ENCODE measurements at regions not wholly inside any gene's neighbourhood (a gene's known extent, or its start where the extent isn't known, plus 50 kb on each side); places are given as distances from the start of the nearest gene placed in this dataset.
"Not testable (repeated sequence)": the region's sequence is repeated elsewhere in the genome, so short reads cannot be mapped to it uniquely, and the experiment has no call there.

DNA sequence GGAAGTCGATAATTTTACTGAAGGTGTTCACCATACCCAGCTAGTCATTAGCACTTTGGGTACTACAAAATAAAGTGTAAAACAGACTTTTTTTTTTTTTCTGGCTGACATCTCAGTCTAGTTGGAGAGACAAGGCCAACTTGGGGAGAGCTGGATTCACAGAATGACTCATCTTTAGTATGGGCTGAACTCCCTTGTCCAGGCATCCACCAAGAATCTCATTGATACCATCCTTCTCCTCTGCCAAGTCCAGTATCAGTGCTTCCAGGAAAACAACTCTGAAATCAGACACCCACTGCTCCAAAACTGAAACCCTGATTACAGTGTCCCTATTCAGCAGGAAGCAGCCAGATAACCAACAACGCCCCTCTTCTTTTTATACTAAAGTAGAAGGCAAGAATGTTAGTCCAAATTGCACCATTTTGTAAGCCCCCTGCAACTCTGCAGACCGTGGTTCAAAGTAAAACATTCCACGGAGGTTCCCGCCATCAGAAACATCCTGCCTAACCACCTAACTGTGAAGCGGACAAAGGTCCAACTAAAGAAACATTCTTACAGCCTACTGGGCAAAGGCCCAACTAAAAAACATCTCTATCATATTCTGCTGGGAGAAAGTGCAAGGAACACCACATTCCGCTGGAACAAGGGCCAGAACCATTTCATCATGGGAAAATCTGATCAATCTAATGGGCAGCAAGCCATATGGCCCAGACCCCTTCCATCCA lies 728.2 kb downstream of the BRINP1 start:
- no peak for DNase-seq (ENCODE audit: low read depth, low spot score)

- peak; percentile 23 for DNase-seq (ENCODE audit: low read depth, low spot score)
Measured at GRCh38 chr9:118643118-118643517, 726.1 kb downstream of the BRINP1 start.

- DNase-seq (ENCODE audit: low read depth, low spot score), result no peak
Measured at GRCh38 chr9:118644066-118644465, 725.2 kb downstream of the BRINP1 start.

- DNase-seq (ENCODE audit: low read depth, low spot score), result no peak
Measured at GRCh38 chr9:118647331-118647730, 721.9 kb downstream of the BRINP1 start.

DNA sequence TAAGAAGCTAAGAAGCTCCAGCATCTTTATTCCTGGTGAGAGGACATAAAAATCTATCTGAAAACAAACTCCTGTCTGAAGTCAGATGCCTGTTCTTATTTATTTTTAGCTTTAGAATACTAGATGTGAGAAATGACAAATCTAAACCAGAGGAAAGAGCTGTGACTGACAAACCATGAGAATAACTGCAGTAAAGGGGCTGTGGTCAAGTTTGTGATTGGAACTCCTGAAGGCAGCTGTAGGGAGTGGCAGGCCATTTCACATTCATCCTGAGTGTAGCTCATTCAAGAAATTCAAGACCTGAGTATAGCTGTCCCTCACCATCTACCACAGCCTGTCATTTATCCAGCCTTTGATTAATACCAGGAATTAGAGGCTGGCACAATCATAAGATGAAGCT lies 718.8 kb downstream of the BRINP1 start:
- no peak for DNase-seq (ENCODE audit: low read depth, low spot score)

DNA sequence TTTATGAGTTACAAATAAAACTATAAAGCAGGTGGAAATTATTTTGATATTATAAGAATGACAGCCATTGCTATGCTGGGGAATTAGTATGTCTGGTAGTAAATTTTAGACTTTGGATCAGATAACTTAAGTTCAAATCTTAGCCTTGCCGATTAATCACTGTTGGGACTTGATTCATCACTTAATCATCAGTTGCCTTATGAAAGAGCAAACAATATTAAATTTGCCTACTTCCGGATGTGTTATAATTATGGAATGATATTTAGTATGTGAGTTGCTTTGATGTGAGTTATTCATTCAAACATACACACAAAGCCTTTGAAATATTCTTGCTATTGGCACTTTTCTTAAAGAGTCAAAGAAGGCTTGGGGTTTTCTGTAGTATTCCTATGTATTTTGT lies 717.7 kb downstream of the BRINP1 start:
- no peak for DNase-seq (ENCODE audit: low read depth, low spot score)

DNA sequence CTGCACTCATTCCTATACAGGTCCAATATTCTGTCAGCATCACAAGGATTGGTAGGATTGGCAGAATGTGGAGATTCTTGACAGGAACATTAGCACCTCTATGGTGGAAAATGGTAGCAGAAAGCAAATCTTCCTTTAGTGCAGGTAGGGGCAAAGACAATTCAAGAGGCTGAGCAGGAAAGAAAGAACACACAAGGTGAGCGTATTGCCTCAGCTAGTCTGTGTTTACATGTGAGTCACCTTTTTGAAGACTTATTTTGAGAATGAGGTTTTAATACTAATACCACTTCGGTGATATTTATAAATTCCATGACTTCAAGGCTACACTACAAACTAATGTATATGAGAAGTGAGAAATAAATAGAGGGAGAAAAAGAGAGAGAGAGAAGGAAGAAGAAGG lies 717.0 kb downstream of the BRINP1 start:
- DNase-seq (ENCODE audit: low read depth, low spot score), result no peak

DNA sequence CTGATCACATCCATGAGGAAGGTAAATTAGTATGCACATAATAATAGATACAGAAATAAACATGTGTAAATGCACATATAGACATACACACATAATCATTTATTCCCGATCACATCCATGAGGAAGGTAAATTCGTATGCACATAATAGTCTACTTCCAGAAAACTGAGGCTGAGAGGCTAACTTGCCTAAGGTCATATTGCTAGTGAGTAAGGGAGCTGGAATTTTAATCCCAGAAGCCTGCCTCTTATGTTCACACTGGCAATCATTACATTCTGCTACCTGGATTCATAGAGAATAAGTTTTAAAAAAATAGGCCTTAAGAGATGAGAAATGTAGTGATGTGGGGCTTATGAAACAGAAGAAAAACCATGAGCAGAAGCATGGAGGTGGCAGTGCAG lies 716.3 kb downstream of the BRINP1 start:
- no peak for DNase-seq (ENCODE audit: low read depth, low spot score)

DNA sequence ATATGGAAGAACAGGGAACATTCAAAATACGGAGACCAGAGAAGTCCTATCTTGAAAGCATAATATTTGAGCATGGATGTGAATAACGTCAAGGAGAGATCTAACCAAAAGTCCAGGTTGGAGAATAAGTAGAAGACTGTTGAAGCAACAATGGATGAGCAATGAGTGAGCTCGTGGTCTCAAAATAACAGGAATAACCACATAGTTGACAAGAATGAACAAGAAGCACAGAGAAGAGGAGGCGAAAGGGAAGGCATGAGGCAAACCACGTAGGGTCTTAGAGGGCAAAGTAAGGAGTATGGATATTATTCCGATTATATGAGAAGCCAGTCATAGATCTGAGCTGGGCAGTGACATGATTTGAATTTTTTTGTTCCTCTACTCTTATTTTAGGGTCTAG lies 710.2 kb downstream of the BRINP1 start:
- no peak for DNase-seq (ENCODE audit: low read depth, low spot score)

DNA sequence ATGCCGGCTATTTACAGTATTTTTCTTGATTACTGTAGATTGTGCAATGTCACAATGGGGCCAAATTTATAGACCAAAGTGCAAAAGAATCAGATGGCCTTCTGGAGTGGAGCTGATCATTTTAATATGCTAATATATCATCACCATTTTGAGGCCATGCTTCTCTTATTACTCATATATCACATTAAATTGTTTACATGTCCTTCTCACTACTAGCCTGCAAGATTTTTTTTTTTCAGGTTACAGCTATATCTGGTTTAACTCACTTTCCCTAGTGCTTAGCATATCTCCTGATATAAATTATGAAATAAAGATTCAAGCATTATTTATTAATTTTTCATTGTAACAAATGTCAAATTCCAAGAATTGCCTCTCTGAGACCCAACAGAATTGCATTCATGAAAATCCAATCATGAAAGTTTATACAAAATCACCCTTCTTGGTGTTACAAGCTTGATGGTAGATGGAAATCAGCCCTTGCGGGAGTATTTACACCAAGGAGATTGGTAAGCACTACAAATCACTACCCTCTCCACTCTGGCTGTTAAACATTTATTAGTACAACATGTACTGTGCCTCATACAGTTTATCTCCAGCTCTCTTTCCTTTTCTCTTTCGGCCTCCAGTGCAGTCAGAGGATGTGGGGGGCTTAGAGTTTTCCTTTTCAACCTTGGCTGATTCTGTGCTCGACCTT lies 703.9 kb downstream of the BRINP1 start:
- DNase-seq (ENCODE audit: low read depth, low spot score), result no peak

DNA sequence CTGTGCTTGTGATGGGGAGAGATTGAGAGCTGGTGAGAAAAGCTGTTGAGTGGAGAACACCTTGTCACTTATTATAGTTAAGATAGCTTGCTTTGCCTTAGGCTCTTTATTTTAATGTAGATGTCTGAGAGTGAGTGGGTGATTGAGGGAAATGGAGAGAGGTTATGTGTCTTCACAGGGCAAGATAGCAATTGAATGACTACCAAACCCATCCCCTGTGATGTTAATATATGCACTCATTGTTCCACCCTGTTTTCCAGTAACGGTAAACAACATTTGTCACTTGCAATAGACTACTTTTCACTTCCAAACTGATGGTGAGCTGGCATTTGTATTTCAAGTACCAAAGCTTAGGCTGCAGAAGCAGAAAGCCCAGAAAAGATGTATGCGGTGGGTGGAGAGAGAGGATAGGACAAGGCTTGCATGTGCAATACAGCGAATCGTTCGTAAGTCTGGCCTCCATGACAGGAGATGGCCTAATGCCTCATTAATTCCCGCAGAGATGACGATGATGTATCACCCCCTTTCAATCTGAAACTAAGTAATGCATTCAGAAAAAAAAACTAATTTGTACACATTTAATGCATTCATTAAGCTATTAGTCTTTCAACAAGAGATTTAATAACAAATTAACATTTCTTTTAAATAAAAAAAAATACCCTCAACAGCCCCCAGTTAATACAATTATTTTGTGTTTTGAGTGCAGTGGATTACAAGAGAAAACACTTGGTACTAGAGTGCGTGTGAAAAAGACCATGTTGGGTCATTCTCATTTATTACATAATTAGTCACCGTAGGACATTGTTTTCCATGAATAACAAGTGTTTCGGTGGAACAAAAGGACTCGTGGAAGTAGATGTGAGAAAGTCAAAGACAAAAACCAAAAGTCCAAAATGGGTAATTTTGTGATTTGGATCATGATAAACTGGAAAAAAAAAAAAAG lies 699.0 kb downstream of the BRINP1 start:
- DNase-seq (ENCODE audit: low read depth, low spot score), result peak; percentile 1

GRCh38 chr9:118674942-118675341 lies 694.3 kb downstream of the BRINP1 start:
- DNase-seq (ENCODE audit: low read depth, low spot score), result no peak

DNA sequence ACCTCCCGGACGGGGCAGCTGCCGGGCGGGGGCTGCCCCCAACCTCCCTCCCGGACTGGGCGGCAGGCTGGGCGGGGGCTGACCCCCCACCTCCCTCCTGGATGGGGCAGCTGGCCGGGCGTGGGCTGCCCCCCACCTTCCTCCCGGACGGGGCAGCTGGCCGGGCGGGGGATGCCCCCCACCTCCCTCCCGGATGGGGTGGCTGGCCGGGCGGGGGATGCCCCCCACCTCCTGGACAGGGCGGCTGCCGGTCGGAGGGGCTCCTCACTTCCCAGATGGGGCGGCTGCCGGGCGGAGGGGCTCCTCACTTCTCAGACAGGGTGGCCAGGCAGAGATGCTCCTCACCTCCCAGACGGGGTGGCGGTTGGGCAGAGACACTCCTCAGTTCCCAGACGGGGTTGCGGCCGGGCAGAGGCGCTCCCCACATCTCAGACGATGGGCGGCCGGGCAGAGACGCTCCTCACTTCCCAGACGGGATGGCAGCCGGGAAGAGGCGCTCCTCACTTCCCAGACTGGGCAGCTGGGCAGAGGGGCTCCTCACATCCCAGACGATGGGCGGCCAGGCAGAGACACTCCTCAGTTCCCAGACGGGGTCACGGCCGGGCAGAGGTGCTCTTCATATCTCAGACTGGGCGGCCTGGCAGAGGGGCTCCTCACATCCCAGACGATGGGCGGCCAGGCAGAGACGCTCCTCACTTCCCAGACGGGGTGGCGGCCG lies 691.1 kb downstream of the BRINP1 start:
- DNase-seq (ENCODE audit: low read depth, low spot score), result not testable (repeated sequence)

DNA sequence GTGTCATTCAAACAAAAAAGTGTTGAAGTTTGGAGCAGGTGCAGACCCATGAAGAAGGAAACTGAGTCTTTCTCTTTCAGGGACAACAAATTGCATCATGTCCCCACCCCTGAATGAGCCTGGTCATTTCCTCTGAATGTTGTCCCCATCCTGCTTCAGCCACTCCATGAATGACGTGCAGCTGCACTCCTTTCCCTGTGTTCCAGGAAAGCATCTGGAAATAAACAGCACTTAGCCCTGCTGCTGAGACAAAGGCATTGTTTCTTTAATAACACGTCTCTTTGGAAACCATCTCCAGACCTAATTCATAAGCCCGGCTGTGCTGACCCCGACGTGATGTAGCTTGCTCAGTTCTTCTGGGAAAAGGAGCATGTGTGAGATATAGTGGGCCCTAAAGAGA lies 682.3 kb downstream of the BRINP1 start:
- DNase-seq (ENCODE audit: low read depth, low spot score), result no peak

DNA sequence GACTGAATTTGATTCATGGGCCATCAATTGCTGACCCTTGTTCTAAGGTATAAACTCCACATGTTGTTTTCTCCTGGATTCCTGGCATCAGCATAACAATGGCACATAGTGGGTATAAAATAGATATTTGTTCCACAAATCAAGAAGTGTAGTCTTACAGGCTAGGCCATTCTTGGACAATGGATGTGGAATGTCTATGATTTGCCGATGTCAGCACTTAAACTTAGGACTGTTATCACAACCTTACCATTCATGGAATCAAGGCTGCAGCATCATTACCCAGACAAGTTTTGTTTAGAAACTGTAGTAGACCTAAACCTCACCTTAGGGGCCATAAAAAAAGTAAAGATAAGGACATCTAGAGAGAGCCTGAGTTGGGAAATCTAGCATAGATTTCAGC lies 680.0 kb downstream of the BRINP1 start:
- DNase-seq (ENCODE audit: low read depth, low spot score), result no peak

DNA sequence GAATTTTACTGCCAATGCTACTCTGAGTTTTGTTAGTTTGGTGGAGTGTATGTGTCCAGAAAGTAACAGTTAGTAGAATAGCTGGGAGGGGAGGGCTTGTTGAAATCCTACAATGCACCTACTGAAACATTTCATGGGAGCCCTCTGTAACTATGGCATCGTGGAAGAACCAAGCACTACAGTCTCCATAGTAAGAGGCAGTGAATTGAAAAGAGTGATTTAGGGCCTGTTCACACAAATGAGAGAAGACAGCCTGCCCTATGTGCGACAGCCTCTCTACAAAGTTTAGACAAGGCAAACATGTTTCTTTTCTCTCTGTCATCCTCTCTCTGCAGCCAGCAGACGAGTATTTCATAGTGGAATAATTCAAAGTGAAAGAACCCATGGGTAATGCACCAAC lies 676.6 kb downstream of the BRINP1 start:
- DNase-seq (ENCODE audit: low read depth, low spot score), result no peak

DNA sequence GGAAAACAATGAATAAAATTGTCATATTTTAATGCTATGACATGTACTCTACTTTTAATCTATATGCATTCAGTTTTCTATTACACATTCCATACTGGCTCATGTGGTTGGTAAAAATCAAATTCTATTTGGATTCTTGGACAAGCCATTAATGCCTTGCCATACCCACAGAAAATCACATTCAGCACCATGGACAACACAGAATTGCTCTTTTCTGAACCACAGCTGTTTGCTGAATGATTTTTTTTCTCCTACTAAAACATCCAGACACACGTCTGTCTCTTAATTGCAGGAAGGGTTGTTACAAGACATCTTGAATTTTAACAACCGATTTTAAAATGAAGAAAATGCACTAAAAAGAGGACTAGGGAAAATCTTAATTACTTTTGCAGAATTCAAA lies 675.6 kb downstream of the BRINP1 start:
- DNase-seq (ENCODE audit: low read depth, low spot score), result no peak

DNA sequence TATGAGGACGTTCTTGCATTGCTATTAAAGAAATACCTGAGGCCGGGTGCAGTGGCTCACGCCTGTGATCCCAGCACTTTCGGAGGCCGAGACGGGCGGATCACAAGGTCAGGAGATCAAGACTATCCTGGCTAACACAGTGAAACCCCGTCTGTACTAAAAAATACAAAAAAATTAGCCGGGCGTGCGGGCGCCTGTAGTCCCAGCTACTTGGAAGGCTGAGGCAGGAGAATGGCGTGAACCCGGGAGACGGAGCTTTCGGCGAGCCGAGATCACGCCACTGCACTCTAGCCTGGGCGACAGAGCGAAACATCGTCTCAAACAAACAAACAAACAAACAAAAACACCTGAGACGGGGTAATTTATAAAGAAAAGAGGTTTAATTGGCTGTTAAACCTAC lies 674.0 kb downstream of the BRINP1 start:
- not testable (repeated sequence) for DNase-seq (ENCODE audit: low read depth, low spot score)

DNA sequence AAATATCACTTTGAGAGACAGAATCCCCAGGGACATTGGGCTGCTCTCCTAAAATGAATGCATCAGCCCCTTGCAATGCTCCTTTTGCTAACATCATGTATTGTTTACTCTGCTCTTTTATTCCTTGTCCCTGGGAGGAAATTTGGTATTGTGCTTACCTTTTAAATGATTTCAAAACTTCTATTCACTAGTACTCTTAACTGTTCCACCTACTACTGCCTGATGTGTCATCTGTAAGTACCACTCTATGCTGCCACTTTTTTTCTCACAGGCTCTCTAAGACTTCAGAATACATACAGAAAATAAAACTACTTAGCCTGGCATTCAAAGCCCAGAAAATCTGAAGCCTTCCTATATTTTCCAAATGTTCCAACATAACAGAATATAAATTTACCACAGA lies 667.2 kb downstream of the BRINP1 start:
- no peak for DNase-seq (ENCODE audit: low read depth, low spot score)

DNA sequence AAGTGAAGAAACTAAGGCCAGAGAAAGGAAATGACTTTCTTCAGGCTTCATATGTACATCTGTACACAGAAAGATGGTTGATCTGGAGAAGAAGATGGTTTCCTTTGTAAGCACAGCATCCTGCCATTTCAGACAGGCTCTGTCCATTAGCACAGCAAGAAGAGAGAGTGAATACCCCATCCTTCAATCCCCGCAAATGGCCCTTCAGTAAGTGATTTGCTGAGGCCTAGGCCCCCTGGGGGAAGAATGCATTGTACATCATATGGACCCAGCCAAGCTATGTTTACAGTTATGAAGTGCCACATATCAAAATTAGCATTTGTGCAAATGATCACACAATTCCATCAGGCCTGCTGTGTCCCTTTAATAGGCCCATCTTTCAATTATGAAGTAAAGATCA lies 657.4 kb downstream of the BRINP1 start:
- DNase-seq (ENCODE audit: low read depth, low spot score), result no peak

GRCh38 chr9:118721276-118721675 lies 648.0 kb downstream of the BRINP1 start:
- no peak for DNase-seq (ENCODE audit: low read depth, low spot score)

DNA sequence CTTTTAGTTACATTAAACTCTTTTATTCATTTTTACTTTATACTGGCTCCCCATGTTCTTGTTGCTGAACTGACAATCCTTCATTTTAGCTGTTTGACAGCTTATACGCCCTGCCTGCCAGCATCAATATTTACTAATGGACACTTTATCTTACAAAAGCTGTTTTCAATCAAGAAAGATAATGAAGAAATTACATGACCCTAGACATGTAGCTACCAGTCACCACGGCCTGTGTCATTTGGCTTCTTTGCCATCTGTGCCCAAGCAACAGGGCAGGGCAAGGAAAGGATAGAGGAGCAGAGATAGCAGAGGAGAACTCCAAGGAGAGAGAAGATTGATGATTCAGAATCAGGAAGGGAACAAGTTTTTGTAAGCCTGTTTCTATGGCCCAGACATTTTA lies 647.3 kb downstream of the BRINP1 start:
- DNase-seq (ENCODE audit: low read depth, low spot score), result no peak
